HCT116 (cell line): ENCODE measurements at regions not wholly inside any gene's neighbourhood (a gene's known extent, or its start where the extent isn't known, plus 50 kb on each side); places are given as distances from the start of the nearest gene placed in this dataset.

Experiments
- POLR2A ChIP-seq: IDR thresholded peaks from 2 replicates; pipeline ENCODE4 v1.7.0; 2011; ENCODE audit warnings: borderline replicate concordance; ENCODE audit not compliant: insufficient read depth, insufficient read length; ENCODE audit errors: extremely low read depth
- TCF7L2 ChIP-seq: IDR thresholded peaks from 2 replicates; pipeline ENCODE4 v1.7.0; 2011; ENCODE audit warnings: borderline replicate concordance, inconsistent platforms; ENCODE audit not compliant: insufficient read depth, insufficient read length; ENCODE audit errors: extremely low read depth
- ZFX ChIP-seq: fragments of 450-650 bp; IDR thresholded peaks from 2 replicates; pipeline ENCODE4 v1.6.1; 2017
- TF ChIP-seq, protein P1 (sequence below), 3 experiments: fragments of 200-600 bp in 1 of 3; sonication (generic) in 1 of 3; IDR thresholded peaks in 2 of 3; conservative IDR thresholded peaks in 1 of 3; 2 replicates each; pipeline ENCODE4 v1.5.1; 2012 to 2017; ENCODE audit warnings: low read depth in 2 of 3, low read length in 2 of 3, antibody characterized with exemption in 1 of 3, borderline replicate concordance in 1 of 3, control low read depth in 1 of 3, mild to moderate bottlenecking in 1 of 3, mixed read lengths in 1 of 3, mixed run types in 1 of 3, moderate library complexity in 1 of 3; ENCODE audit not compliant: insufficient read depth in 1 of 3

DNA sequence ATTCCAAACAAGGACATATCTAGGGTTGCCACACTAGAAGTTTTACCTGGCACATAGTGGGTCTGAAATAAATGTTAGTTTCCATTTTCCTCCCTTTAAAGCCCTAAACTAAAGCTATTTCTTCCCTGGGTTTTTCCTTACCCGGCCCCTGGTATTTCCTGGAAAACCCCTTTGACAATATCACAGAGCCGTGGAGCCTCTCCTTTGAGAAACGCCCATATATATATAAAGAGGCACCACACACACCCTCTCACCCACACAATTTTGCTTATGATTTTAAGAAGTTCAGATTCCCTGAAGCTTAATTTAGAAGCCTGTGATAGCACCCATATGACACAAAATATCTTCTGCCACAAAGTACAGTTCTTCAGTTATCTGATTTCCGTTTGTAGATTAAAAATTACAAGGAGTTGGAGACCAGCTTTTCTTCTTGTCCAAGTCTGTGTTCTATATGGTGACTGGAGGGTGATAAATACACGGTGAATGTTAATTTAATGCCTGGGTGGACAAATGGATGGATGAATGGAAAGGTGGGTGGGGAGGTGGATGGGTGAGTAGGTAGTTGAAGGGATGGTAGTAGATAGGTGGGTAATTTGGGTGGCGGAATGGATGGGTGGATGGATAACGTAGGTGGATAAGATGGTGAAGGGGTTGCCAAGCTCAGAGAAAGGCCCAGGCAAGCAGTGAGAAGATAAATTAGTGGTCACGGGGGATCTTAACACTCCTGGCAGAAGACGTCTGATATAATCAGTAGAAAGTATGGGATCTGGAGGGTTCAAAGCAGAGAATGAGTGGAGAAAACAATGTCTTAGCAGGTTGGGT lies 154.4 kb upstream of the FGGY start:
- no peak for TF ChIP-seq POLR2A
- TF ChIP-seq, protein P1, sequence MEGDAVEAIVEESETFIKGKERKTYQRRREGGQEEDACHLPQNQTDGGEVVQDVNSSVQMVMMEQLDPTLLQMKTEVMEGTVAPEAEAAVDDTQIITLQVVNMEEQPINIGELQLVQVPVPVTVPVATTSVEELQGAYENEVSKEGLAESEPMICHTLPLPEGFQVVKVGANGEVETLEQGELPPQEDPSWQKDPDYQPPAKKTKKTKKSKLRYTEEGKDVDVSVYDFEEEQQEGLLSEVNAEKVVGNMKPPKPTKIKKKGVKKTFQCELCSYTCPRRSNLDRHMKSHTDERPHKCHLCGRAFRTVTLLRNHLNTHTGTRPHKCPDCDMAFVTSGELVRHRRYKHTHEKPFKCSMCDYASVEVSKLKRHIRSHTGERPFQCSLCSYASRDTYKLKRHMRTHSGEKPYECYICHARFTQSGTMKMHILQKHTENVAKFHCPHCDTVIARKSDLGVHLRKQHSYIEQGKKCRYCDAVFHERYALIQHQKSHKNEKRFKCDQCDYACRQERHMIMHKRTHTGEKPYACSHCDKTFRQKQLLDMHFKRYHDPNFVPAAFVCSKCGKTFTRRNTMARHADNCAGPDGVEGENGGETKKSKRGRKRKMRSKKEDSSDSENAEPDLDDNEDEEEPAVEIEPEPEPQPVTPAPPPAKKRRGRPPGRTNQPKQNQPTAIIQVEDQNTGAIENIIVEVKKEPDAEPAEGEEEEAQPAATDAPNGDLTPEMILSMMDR (IDR thresholded peaks at IDR 0.05 in 2 of 3, conservative IDR thresholded peaks at IDR 0.05 in 1 of 3; ENCODE audit: borderline replicate concordance in 1 of 3, insufficient read depth in 1 of 3, low read depth in 2 of 3, low read length in 2 of 3): no peak
- no peak for TF ChIP-seq TCF7L2
- no peak for TF ChIP-seq ZFX
